Stromal cell of bone marrow (primary cell): ENCODE measurements at regions not wholly inside any gene's neighbourhood (a gene's known extent, or its start where the extent isn't known, plus 50 kb on each side); places are given as distances from the start of the nearest gene placed in this dataset.
"Not testable (repeated sequence)": the region's sequence is repeated elsewhere in the genome, so short reads cannot be mapped to it uniquely, and the experiment has no call there.

ENCODE experiments used
- DNase-seq: peaks from one replicate; pipeline ENCODE4 v3.0.0-alpha.2; 2012; ENCODE audit warnings: low read depth

DNA sequence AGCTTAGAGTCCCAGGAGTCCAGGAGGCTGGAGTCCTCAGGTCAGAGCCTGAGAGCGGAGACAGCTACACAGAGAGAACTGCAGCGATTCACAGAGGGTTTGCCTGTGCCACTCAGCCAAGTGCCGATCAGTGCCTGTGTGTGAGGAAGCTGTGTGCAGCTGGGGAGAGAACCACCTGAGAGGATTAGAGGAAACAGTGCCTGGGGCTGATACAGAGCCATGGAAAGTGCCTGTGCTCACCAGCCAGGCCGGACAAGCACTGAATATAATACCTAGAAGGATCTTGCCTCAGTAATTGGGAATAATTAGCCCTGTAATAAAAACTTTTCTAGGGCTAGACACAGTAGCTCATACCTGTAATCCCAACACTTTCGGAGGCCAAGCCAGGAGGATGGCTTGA lies 134.7 kb downstream of the ARHGAP11B start:
- not testable (repeated sequence) for DNase-seq

DNA sequence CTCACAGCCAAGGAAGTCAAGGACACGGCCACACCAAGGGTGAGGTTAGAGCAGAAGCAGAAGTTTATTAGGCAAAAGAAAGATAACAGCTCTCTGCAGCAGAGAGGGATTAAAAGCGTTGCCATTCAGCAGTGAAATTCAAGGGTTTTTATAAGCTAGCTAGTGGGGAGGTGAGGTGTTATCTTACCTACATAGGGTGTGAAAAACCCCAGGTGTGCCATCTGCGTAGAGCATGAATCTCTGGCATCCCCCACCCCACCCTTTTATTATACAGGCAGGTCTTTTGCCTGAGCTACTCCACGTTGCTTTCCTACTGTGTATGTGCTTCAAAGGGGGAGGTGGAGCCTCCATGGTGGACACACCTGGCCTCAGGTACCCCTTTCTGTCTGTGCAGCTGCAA lies 135.4 kb downstream of the ARHGAP11B start:
- DNase-seq: not testable (repeated sequence)

DNA sequence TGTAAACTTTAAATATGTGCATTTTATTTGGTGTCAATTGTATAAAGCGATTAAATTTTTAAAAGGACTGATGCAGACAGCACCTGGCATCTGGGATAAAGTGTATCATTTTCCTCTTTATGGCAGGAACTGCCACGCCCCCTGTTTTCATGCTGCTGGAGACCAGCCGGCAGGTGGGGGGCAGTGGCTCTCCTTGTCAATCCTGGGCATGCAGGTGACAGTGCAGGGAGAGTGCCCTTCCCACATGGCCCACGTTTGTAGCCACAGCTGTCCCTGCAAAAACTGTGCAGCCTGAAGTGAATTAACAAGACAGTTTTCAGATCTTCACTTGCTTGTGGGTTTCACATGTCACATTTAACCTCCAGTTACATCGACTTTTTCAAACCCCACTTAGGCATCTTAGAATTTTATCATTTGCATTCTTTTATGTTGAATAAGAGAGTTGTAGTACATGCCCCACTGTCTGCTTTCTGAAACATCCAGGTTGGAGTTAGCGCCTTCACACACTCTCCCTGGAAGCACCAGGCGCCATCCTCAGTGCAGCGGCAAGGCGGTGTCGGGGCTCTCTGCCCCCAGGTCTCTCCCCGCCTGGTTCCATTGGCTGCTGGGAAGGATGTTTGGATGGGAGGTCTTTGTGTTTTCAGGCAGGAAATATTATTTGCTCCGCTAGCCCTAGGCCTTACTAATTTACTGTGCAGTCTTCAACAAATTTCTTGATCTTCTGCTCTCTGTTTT lies 134.2 kb upstream of the FAN1 start:
- not testable (repeated sequence) for DNase-seq

DNA sequence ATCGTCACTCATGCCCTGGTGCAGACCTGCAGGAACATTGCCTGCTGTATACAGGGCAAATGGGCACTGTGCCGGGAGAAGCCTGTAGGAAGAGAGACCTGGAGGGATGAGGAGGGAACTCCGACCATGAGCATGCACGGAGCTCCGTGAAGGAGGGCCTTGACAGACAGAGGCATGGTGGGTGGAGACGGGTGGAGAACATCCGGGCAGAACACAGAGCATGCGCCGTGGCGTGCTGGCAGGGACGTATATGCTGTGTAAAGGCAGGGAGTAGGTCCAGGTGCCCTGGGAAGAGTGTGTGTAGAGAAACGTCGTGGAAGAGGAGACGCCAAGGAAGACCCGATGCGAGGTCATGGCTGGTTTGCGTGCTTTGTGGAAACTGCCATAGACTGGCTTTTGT lies 133.0 kb upstream of the FAN1 start:
- DNase-seq: no peak

DNA sequence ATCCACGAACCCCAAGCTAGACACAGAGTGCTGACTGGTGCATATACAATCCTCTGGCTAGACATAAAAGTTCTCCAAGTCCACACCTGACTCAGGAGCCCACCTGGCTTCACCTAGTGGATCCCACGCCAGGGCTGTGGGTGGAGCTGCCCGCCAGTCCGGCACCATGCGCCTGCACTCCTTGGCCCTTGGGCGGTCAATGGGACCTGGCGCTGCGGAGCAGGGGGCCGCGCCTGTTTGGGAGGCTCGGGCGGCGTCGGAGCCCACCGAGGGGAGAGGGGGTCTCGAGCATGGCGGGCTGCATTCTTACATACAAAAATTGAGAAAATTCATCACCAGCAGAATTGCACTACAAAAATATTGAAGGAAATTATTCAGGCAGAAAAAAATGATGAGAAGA lies 120.7 kb upstream of the FAN1 start:
- no peak for DNase-seq

DNA sequence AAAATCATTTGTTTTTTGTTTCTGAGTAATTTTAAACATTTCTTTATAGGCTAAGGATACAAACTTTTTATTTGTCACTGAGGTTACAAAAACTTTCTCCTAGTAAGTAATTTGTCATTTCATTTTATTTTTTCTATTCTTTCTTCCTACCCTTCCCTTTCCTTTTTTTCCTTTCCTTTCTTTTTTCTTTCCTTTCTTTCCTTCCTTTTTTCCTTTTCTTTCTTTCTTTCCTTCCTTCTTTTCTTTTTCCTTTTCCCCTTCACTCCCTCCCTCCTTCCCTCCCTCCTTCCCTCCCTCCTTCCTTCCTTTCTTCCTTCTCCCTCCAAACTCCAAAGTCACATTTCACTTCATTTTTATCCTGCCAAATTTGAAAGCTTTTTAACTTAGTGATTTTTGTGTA lies 115.1 kb upstream of the FAN1 start:
- DNase-seq: no peak

DNA sequence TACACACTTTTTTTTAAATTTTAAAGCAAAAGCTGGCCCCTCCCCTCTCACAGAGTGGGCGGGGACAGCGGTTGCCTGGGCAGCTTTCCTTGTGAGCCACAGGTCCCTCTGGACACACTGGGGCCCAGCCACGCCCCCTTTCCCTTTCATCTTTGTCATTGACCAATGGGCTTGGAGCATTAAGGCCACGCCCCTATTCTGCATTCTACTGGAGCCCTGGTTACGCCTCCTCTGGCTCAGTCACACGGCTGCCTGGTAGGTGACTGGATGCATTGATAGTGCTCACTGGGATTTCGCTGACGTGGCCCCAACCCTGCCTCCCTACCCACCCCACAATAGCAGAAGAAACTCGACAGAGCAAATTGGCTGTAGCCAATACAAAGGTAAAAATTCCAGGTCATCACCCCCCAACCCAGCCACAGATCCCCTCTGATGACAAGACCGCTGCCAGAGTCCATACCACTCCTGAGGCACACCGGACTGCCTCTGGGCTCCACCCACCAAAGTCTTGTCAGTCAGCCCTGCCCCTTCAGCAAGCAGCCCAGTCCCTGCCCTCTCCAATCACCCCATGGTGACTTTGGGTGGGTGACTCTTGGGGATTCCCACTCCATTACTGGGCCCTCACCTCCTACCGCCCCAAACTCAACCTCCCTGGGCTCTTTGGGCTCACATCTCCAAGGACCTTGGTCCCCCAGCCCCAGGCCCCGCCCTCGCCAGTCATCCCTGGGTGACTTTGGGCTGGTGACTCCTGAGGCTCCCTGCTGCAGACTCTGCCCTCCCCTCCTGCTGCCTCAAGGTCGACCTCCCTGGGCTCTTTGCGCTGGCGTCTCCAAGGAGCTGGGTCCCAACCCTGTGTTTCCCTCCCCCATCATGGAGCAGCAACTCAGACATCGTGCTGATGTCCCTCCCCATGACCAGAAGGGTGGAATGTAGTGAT lies 112.2 kb upstream of the FAN1 start:
- DNase-seq: no peak

DNA sequence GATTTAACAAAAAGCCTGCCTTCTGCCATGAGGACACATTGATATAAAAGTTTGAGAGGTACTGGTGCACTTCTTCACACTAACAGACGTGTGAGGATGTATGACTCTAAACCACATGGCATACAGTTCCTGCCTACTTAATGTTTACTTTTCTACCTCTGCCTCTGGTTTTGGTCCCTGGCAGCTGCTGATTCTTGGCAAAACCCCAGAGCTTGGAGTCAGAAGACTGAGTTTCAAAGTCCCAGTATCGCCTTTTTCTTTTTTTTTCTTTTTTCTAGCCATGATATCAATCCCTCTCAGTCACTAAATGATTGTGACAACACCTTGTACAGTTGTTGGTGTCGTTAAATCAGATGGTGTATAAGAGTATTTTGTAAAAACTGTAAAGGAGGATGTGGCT lies 110.9 kb upstream of the FAN1 start:
- not testable (repeated sequence) for DNase-seq

DNA sequence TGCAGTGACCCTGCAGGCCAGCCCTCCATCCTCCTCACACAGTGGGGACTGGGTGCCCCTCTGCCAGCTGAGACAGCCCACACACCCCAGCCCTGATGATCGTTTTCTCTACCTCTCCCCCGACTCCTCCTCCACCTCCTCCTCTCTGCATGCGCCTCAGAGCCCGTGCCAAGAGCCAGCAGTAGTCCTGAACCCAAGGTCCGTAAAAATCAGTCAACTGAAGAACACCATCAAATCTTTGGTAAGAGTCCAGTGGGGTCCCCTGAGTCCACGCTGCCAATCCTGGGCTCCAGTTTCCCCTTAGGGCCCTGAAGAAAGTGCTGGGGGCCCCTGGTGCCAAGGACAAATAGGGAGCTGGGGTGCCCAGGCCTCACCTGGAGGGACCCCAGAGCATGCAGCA lies 109.3 kb upstream of the FAN1 start:
- no peak for DNase-seq

DNA sequence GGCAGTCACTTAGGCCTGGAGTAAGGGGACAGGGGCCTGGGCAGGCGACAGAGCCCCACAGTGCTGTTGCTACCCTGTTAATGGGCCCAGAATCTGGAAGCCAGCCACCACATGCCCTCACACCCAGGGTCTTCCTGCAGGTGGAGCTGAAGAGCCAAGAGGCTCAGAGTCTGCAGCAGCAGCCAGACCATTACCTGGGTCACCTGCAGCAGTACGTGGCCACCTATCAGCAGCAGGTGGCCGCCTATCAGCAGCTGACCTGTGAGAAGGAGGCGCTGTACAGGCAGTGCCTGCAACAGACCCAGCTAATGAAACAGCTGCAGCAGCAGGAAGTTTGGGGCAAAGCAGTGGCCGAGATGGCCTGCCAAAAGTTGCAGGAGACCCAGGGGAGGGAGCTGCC lies 104.2 kb upstream of the FAN1 start:
- DNase-seq: not testable (repeated sequence)

DNA sequence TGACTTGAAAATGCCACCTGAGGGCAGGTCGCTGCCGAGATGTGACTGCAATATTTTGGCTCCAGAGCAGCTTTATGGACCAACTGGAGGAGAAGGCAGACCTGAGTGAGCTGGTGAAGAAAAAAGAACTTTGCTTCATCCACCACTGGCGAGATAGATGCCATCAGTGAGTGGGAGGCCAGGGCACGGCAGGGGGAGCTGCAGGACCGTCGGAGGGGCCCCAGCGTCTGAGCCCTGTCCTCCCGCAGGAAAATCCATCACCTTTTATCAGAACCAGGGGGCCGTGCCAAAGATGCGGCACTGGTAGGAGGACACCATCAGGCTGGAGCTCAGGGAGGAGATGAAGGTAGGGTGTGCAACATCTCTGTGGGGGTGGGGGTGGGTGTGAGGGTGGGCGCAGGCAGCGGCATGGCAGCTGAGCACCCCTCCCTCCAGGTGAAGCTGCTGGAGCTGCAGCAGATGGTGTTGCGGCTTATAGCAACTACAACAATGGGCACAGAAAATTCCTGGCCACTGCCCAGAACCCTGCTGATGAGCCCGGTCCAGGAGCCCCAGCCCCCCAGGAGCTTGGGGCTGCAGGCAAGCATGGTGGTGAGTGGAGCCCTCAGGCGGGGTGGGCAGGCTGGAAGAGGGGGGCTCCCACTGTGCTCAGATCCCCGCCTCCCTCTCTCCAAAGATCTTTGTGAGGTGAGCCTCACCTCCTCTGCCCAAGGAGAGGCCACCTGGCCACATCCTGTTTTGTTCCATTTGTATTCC lies 102.4 kb upstream of the FAN1 start:
- DNase-seq: not testable (repeated sequence)

DNA sequence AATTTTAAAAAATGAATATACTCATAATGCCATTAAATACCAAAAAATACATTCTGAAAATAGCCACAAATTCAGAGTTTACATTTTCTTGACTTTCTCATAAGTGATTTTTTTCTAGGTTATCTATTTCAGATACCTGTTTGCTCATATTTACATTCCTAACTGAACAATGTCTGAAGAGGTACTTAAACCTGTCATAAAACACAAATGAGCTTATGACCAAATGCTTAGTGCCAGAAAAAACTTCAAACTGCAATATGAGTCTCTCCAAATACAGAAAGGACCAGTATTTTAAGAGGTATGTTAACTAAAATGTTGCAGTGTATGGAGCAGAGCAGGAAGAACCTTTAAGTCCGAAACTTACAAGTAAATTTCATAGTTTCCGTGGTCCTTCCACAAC lies 101.7 kb upstream of the FAN1 start:
- not testable (repeated sequence) for DNase-seq

DNA sequence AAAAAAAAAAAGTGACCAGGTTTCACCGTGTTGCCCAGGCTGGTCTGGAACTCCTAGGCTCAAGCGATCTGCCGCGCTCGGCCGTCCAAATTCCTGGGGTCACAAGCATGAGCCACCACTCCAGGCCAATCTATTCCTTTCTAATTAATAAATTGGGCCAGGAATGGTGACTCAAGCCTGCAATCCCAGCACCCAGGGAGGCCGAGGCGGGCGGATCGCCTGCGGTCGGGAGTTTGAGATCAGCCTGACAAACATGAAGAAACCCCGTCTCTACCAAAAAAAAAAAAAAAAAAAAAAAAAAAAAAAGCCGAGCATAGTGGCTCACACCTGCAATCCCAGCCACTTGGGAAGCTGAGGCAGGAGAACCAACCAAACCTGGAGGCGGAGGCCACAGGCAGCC lies 100.0 kb upstream of the FAN1 start:
- DNase-seq: not testable (repeated sequence)

DNA sequence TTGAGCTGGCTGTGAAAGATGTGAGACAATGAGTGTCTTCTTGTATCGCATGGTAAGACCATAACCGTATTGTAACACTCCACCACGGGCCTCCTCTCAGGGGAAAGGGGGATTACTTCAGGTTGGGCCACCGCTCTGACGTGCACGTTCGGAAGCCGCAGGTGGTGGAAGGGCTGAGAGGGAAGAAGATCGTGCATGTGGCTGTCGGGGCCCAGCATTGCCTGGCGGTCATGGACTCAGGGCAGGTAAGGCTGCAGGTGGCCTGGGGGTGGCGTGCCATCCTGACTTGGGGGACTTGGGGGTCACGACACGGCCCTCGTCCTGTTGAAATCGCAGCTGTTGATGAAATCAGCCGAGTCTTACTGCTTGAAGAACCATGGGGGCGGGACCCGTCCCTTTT lies 87.3 kb upstream of the FAN1 start:
- DNase-seq: no peak

DNA sequence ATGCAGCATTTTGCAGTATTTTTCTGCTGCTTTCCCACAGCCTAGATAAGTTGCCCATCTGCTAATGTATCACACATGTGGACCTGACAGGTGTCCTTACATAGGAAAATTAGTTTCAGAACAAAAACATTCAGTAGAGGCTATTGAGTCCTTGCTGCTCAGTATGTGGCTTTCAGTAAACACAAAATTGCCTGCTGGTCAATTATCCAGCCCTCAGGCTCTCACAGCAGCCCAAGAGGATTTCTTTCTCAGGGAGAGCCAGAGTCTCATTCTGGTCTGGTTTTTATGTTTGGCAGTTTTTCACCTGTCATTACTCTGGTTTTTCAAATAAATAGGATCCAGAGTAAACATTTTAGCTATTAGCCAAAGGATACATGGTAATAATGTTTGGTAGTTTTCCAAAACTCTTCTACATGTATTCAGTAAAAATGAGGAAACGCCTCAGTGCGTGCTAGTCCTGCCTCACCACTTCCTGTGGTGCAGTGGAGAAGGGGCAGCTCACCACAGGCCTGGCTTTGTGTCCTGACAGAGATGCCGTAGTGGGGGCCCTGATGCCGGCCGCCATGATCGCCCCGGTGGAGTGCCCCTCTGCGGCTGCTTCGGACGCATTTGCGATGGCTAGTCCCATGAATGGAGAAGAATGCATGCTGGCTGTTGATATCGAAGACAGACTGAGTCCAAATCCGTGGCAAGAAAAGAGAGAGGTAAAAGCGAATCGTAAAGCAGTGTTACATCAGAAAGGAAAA lies 80.5 kb upstream of the FAN1 start:
- DNase-seq: peak; percentile 17

DNA sequence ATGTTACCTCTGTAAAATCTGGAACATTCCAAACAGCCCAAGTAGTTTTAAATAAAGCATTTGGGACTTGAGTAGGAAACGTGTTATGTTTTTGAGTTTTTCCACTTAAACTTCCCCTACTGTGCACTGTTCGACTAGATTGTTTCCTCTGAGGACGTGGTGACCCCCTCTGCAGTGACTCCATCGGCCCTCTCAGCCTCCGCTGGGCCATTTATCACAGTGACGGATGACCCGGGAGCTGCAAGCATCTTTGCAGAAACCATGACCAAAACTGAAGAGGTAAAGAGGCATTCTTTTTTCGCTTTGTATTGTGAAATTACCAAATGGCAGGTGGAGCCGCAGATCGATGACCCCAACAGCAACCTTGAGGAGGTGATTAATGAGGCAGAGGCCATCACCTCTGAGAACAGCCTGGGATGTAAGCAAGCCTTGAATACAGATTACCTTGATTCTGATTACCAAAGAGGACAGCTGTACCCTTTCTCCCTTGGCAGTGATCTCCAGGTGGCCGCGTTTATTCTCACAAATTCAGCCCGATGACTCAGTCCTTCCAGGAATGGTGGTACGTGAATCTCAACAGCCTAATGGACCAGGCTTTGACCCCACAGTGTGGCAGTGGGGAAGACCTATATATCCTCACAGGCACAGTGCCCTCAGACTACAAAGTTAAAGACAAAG lies 79.1 kb upstream of the FAN1 start:
- no peak for DNase-seq

DNA sequence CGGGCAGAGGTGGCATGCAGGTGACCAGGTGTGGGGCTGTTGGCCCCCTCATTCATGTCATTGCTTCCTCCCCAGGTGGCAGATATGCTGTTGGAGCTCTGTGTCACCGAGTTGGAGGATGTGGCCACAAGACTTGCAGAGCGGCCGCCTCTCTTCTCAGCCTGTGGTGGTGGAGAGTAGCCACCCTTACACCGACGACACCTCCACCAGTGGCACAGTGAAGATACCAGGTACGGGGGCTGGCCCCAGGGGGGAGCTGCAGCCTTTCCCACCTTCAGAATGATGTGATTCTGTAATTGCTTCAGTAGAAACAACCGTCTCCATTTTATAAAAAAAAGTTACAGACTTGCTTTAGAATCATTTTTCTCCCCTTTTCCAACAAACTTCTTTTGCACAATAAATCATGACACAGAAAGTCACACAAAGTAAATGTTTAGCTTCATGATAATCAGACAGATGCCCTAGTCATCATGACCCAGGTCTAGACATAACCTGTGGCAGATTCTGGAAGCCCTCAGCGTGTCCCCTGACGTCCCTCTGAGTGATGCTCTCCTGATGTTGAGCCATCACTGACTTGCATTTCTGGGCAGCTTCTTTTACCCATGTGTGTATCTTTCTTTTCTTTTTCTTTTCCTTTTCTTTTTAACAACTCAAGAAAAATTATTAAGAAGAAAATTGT lies 76.0 kb upstream of the FAN1 start:
- no peak for DNase-seq

DNA sequence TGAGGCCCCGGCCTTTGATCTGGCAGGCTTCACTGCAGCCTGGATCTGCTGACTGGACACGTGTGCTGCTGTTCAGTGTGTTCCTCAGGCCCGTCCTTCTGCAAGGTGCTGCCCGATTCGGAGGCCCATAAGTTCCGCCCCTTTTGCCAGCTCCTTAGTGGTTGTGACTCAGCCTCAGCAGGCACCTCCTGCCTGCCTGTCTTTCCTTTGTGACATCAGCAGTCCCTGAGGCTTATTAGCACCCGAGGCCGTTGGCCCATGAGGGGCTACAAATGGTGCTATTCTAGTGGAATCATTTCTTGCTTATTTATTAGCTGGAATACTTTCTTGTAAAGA lies 75.4 kb upstream of the FAN1 start:
- not testable (repeated sequence) for DNase-seq

DNA sequence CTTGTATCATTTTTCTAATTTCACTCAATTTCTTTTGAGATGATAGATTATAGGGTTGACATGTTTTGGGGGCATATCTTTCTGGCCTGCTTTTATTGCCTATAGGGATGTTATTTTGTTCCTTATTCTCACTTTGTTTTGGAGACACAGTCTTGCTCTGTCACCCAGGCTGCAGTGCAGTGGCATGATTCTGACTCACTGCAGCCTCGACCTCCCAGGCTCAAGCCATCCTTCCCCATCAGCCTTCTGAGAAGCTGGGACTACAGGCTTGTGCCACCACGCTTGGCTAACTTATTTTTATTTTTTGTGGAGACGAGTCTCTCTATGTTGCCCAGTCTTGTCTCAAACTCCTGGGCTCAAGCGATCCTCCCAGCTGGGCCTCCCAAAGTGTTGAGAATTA lies 72.8 kb upstream of the FAN1 start:
- DNase-seq: no peak

DNA sequence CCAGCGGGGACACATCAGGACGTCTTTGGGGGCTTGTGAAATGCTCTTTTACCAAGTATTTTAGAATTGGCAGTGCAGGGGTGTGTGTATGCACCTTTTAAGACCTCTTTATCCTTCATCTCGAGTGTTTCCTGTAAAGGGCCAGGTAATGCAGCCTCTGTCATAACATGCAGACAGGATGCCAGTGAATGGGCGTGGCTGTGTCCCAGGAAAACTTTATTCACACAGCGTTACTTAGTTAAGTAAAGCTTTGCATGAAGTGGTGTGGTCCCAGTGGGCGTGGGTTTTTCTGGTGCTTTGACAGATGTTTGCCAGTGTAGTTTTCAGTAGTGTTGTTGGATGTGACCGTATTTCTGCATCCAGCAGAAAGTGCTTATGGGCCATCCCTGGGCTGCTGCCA lies 70.3 kb upstream of the FAN1 start:
- DNase-seq: not testable (repeated sequence)

DNA sequence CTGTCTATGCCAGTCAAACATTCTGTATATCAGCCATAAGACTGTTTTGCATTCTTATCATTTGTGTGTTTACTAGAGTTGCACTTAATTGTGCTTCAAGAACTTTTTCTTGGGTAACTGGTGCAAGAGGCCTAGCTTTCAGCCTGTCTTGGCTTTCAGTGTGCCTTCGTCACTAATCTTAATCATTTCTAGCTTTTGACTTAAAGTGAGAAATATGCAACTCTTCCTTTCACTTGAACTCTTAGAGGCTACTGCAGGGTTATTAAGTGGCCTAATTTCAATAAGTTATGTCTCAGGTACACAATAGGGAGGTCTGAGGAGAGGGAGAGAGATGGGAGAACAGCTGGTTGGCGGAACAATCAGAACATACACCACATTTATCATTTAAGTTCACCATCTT lies 62.1 kb upstream of the FAN1 start:
- not testable (repeated sequence) for DNase-seq
